ENCODE measurements at regions not wholly inside any gene's neighbourhood (a gene's known extent, or its start where the extent isn't known, plus 50 kb on each side); places are given as distances from the start of the nearest gene placed in this dataset.

GRCh38 chr18:55651236-55651635 lies 63.2 kb upstream of the TCF4 start:
- no peak for DNase-seq (ENCODE audit: low spot score)

DNA sequence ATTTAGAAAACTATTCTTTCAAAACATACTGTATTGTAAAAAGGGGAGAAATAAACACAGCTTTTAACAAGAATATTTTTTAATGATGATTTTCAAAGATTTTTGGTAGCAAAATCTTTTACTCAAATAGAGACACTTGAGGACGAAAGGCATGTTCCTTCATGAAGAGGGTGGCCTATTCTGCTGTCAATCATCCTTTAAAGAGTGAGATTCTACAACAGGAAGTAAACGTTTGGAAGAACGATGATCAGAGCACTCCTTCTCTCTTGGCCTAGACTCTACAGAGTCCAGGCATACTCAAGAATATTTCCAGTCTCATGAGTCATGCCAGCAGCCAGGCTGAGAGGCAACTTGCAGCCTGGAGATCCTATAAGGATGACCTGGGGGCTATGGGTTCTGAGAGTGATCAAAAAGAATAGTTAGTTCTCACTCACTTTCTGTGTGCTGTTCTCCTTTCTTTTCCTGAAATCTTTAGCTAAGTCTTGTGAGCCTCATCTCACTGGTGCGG lies 62.4 kb upstream of the TCF4 start:
- no peak for DNase-seq (ENCODE audit: low spot score)

DNA sequence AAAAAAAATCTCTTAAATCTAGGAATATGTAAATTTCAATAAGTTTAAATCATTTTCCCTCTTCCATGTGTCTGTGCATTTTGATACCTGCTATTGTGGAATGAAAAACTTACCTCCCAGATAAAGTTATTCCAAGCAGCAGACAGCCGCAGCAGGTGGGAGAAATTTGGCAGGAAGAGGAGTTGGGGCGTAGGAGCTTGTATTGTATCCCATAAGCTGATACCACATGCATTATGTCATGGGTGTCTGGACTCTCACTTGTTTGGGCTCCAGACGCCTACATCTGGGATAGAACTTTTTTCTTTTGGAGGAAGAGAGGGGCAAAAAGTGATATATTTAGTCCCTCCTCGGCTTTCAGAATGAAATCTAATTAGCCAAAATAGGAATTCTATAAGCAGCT lies 59.3 kb upstream of the TCF4 start:
- DNase-seq (ENCODE audit: low spot score) = no peak

DNA sequence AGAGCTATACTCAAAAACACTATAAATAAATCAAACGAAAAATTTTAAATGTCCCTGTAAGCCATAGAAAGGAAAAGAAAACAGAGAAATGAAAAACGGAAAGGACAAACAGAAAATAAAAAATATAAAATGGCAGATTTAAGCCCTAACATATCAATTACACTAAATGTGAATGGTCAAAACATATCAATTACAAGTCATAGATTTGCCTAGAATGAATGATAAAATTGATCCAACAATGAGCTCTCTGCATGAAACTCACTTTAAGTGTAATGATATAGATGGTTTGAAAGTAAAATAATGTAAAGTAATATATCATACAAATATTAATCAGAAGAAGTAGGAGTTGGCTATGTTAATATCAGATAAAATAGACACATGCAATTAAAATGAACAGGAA lies 54.2 kb upstream of the TCF4 start:
- no peak for DNase-seq (ENCODE audit: low spot score)

DNA sequence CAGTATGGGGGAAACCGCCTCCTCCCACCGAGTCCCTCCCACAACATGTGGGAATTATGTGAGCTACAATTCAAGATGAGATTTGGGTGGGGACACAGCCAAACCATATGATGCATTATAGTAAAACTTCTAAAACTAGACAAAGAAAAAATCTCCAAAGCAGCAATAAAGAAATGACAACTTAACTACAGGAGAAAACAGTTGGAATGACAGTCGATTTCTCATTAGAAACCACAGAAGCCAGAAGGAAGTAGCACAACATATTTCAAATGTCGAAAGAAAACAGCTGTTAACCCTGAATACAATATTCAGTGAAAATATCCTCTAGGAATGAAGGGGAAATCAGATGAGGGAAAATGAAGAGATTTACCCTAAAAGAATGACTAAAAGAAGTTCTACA lies 53.5 kb upstream of the TCF4 start:
- DNase-seq (ENCODE audit: low spot score) = no peak

Measured in globus pallidus (tissue), 1 donor.